CD14-positive monocyte (primary cell): ENCODE measurements at regions not wholly inside any gene's neighbourhood (a gene's known extent, or its start where the extent isn't known, plus 50 kb on each side); places are given as distances from the start of the nearest gene placed in this dataset.

Source experiments
- DNase-seq, 3 donors: peaks; one replicate each; pipeline ENCODE4 v3.0.0-alpha.2; 2011 to 2022
- H2AFZ ChIP-seq: 2 replicates; pipeline ENCODE4 v1.6.0; 2012; ENCODE audit warnings: mild to moderate bottlenecking, low read depth, low read length, inconsistent platforms; ENCODE audit not compliant: insufficient read depth, poor library complexity, severe bottlenecking
- H3K27ac ChIP-seq, 2 donors: 1 replicate in 1 of 2; 2 replicates in 1 of 2; pipeline ENCODE4 v1.5.1; 2012 to 2013; ENCODE audit warnings: low read length in 2 of 2, control low read depth in 1 of 2, inconsistent platforms in 1 of 2, low read depth in 1 of 2, mild to moderate bottlenecking in 1 of 2
- H3K27me3 ChIP-seq, 2 donors: one replicate each; pipeline versions ENCODE4 v1.6.0 to v1.6.1; 2011 to 2013; ENCODE audit warnings: low read length in 2 of 2; ENCODE audit not compliant: control insufficient read depth in 2 of 2, insufficient read depth in 2 of 2
- H3K36me3 ChIP-seq, 2 donors: replicated peaks in 1 of 2; 1 replicate in 1 of 2; 2 replicates in 1 of 2; pipeline versions ENCODE4 v1.5.1 to v1.6.1; 2012 to 2013; ENCODE audit warnings: low read length in 2 of 2, control low read depth in 1 of 2, inconsistent platforms in 1 of 2, mild to moderate bottlenecking in 1 of 2; ENCODE audit not compliant: insufficient read depth in 2 of 2, control insufficient read depth in 1 of 2
- H3K4me1 ChIP-seq, 2 donors: 1 replicate in 1 of 2; 2 replicates in 1 of 2; pipeline versions ENCODE4 v1.5.1 to v1.6.1; 2012 to 2013; ENCODE audit warnings: low read length in 2 of 2, control low read depth in 1 of 2, inconsistent platforms in 1 of 2, mild to moderate bottlenecking in 1 of 2, moderate library complexity in 1 of 2; ENCODE audit not compliant: insufficient read depth in 2 of 2, control insufficient read depth in 1 of 2
- H3K4me2 ChIP-seq: replicated peaks from 2 replicates; pipeline ENCODE3; 2012; ENCODE audit warnings: low read length, moderate library complexity, mild to moderate bottlenecking; ENCODE audit not compliant: poor library complexity, severe bottlenecking; ENCODE audit errors: extremely low read depth
- H3K4me3 ChIP-seq, 3 experiments: fragments of 200-600 bp in 1 of 3; sonication (generic) in 1 of 3; replicated peaks in 1 of 3; 1 replicate in 2 of 3; 2 replicates in 1 of 3; pipeline ENCODE4 v1.5.1; 2011 to 2013; ENCODE audit warnings: low read length in 3 of 3, mild to moderate bottlenecking in 3 of 3, control low read depth in 2 of 3, low read depth in 2 of 3, inconsistent platforms in 1 of 3, moderate library complexity in 1 of 3
- H3K79me2 ChIP-seq: 2 replicates; pipeline ENCODE4 v1.6.0; 2012; ENCODE audit warnings: mild to moderate bottlenecking, control low read depth, inconsistent platforms, low read length, moderate library complexity; ENCODE audit not compliant: insufficient read depth
- H3K9ac ChIP-seq: 2 replicates; pipeline ENCODE4 v1.6.0; 2017; ENCODE audit warnings: low read length, mild to moderate bottlenecking; ENCODE audit not compliant: insufficient read depth, poor library complexity, severe bottlenecking
- H3K9me3 ChIP-seq, 2 donors: replicated peaks in 1 of 2; 1 replicate in 1 of 2; 2 replicates in 1 of 2; pipeline versions ENCODE4 v1.5.1 to v1.6.1; 2012 to 2013; ENCODE audit warnings: low read length in 2 of 2, control low read depth in 1 of 2; ENCODE audit not compliant: control insufficient read depth in 1 of 2, insufficient read depth in 1 of 2
- H4K20me1 ChIP-seq: 2 replicates; pipeline ENCODE4 v1.6.0; 2012; ENCODE audit warnings: mild to moderate bottlenecking, low read length, control low read depth, moderate library complexity; ENCODE audit not compliant: insufficient read depth
- H3K27ac Mint-ChIP-seq, 7 donors: one replicate each; pipeline ENCODE4 v1.8.0; 2020; ENCODE audit warnings: mild to moderate bottlenecking in 7 of 7, mixed read lengths in 7 of 7, moderate library complexity in 6 of 7, inconsistent platforms in 2 of 7
- H3K27me3 Mint-ChIP-seq, 3 donors: one replicate each; pipeline ENCODE4 v1.8.0; 2021 to 2022; ENCODE audit warnings: low read depth in 3 of 3, mild to moderate bottlenecking in 3 of 3, mixed read lengths in 3 of 3, moderate library complexity in 3 of 3, inconsistent platforms in 1 of 3
- H3K36me3 Mint-ChIP-seq, 2 donors: one replicate each; pipeline ENCODE4 v1.8.0; 2020; ENCODE audit warnings: mixed read lengths in 2 of 2, inconsistent platforms in 1 of 2, mild to moderate bottlenecking in 1 of 2
- H3K4me1 Mint-ChIP-seq: one replicate; pipeline ENCODE4 v1.8.0; 2020; ENCODE audit warnings: mild to moderate bottlenecking, mixed read lengths
- H3K4me3 Mint-ChIP-seq, 2 donors: one replicate each; pipeline ENCODE4 v1.8.0; 2020; ENCODE audit warnings: mild to moderate bottlenecking in 2 of 2, mixed read lengths in 2 of 2, moderate library complexity in 1 of 2
- H3K9me3 Mint-ChIP-seq, 7 donors: one replicate each; pipeline ENCODE4 v1.8.0; 2020 to 2022; ENCODE audit warnings: mixed read lengths in 7 of 7, mild to moderate bottlenecking in 6 of 7, moderate library complexity in 6 of 7, inconsistent platforms in 2 of 7
- WGBS: methylation state at CpG from one replicate; pipeline ENCODE4 v1.1.5; 2013; ENCODE audit warnings: missing lambda C conversion rate; ENCODE audit not compliant: insufficient coverage; 5-methylcytosine and 5-hydroxymethylcytosine counted together
- intact Hi-C, 2 donors: fragments of 100-400 bp; cut with micrococcal nuclease; formaldehyde crosslinking; loops; one replicate each; pipeline versions ENCODE4 v1.15.0 to v1.15.1; 2023
- TF ChIP-seq, protein P1 (sequence below): fragments of 200-600 bp; IDR thresholded peaks from one replicate; pipeline ENCODE4 v1.8.0; 2022; ENCODE audit warnings: antibody characterized with exemption, mild to moderate bottlenecking

DNA sequence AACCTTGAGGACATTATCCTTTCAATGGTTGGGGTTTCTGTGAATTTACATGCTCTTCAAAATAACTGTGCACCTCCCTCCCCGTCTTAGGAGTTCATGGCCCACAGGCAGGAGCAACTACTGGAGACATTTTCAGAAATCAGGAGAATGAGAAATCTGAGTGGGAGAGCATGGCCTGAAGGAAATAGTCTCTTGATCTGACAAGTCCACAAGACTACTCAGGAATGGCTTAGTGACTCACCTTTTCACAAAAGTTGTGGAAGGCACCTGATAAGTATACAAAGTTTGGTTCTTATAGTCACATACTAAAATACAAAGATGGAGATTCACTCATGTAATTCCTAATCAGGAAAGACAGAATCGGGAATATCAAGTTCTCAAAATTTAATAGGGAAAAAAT, 83.6 kb upstream of the NCKAP5 start:
- intact Hi-C loops: no loop called here
- H3K27ac ChIP-seq: no peak overlapping the region
- H3K4me3 Mint-ChIP-seq: no peak overlapping the region
- no peak overlapping the region for H3K4me3 ChIP-seq
- peaks cover 4 to 13% (median 5%) of the 10 kb centered on the region in 7 donors for H3K9me3 Mint-ChIP-seq
- no CpG with 5 or more reads among the region's 2 CpGs for WGBS
- H2AFZ ChIP-seq: no peak overlapping the region
- TF ChIP-seq, protein P1, sequence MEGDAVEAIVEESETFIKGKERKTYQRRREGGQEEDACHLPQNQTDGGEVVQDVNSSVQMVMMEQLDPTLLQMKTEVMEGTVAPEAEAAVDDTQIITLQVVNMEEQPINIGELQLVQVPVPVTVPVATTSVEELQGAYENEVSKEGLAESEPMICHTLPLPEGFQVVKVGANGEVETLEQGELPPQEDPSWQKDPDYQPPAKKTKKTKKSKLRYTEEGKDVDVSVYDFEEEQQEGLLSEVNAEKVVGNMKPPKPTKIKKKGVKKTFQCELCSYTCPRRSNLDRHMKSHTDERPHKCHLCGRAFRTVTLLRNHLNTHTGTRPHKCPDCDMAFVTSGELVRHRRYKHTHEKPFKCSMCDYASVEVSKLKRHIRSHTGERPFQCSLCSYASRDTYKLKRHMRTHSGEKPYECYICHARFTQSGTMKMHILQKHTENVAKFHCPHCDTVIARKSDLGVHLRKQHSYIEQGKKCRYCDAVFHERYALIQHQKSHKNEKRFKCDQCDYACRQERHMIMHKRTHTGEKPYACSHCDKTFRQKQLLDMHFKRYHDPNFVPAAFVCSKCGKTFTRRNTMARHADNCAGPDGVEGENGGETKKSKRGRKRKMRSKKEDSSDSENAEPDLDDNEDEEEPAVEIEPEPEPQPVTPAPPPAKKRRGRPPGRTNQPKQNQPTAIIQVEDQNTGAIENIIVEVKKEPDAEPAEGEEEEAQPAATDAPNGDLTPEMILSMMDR: no peak
- DNase-seq: no peak
- no peaks in the 10 kb centered on the region for H3K36me3 ChIP-seq
- no peaks in the 10 kb centered on the region for H4K20me1 ChIP-seq
- no peaks in the 10 kb centered on the region for H3K36me3 Mint-ChIP-seq
- H3K9me3 ChIP-seq: peaks cover 0 to 7% of the 10 kb centered on the region in 2 donors
- H3K4me1 Mint-ChIP-seq: no peaks in the 10 kb centered on the region
- H3K4me2 ChIP-seq: no peak overlapping the region
- H3K27me3 Mint-ChIP-seq: no peaks in the 10 kb centered on the region
- H3K27me3 ChIP-seq: no peaks in the 10 kb centered on the region
- H3K27ac Mint-ChIP-seq: no peak overlapping the region
- H3K9ac ChIP-seq: no peak overlapping the region
- H3K4me1 ChIP-seq: no peaks in the 10 kb centered on the region
- H3K79me2 ChIP-seq: no peaks in the 10 kb centered on the region

GRCh38 chr2:133652398-133652797, 84.1 kb upstream of the NCKAP5 start:
- H3K9ac ChIP-seq: no peak overlapping the region
- Mint-ChIP-seq H3K9me3 (peaks cover under 1 to 13% (median 2%) of the 10 kb centered on the region in 7 donors), H3K27ac (no peak overlapping the region), H3K27me3 (no peaks in the 10 kb centered on the region), H3K4me3 (no peak overlapping the region), H3K4me1 (no peaks in the 10 kb centered on the region), H3K36me3 (no peaks in the 10 kb centered on the region)
- H3K36me3 ChIP-seq: no peaks in the 10 kb centered on the region
- no peaks in the 10 kb centered on the region for H3K79me2 ChIP-seq
- intact Hi-C loops: no loop called here
- no peaks in the 10 kb centered on the region for H4K20me1 ChIP-seq
- H3K4me3 ChIP-seq: no peak overlapping the region
- WGBS: 100% methylated on average over 1 of the region's 4 CpGs
- peaks cover 0 to 7% of the 10 kb centered on the region in 2 donors for H3K9me3 ChIP-seq
- no peaks in the 10 kb centered on the region for H3K27me3 ChIP-seq
- no peak for DNase-seq
- H3K4me2 ChIP-seq: no peak overlapping the region
- no peaks in the 10 kb centered on the region for H3K4me1 ChIP-seq
- H2AFZ ChIP-seq: no peak overlapping the region
- TF ChIP-seq, protein P1: no peak
- no peak overlapping the region for H3K27ac ChIP-seq
